ENCODE measurements at regions not wholly inside any gene's neighbourhood (a gene's known extent, or its start where the extent isn't known, plus 50 kb on each side); places are given as distances from the start of the nearest gene placed in this dataset.
"Not testable (repeated sequence)": the region's sequence is repeated elsewhere in the genome, so short reads cannot be mapped to it uniquely, and the experiment has no call there.

DNA sequence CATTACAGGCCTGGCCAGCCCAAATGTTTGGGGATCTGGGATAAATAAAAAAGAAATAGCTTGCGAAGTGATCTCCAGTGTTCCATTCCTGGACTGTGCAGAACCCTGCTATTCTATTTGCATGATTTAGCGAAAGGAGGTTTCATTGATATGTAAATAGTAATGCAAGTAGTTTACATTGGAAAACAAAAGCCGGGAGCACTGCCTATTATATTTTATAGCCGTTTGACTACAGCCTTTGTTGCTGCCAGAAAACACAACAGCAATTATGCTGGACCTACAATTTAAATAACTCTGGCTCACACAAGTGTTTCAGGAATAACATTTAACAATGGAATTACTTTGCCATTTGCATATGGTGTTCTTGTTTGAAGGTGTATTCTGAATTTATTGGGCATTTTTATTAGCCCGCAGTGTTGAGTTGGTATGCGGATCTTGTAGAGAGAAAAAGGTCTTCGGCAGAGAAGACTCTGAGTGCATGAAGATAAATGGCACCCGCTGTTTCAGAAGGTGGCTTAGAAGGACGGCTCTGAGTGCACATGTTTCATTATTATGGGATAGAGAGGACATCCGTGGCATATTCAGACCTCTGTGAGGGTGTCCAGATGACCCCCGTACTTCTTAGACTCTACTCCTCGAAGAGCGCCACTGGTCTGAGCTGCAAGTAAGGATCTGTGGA, 315.0 kb downstream of the BRD1 start:
- no peak for TF ChIP-seq EP300 (IDR thresholded peaks at IDR 0.05)
- TF ChIP-seq, protein P1, sequence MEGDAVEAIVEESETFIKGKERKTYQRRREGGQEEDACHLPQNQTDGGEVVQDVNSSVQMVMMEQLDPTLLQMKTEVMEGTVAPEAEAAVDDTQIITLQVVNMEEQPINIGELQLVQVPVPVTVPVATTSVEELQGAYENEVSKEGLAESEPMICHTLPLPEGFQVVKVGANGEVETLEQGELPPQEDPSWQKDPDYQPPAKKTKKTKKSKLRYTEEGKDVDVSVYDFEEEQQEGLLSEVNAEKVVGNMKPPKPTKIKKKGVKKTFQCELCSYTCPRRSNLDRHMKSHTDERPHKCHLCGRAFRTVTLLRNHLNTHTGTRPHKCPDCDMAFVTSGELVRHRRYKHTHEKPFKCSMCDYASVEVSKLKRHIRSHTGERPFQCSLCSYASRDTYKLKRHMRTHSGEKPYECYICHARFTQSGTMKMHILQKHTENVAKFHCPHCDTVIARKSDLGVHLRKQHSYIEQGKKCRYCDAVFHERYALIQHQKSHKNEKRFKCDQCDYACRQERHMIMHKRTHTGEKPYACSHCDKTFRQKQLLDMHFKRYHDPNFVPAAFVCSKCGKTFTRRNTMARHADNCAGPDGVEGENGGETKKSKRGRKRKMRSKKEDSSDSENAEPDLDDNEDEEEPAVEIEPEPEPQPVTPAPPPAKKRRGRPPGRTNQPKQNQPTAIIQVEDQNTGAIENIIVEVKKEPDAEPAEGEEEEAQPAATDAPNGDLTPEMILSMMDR (IDR thresholded peaks at IDR 0.05), result no peak
- no peak for TF ChIP-seq POLR2A (IDR thresholded peaks at IDR 0.05)
- DNase-seq, result no peak
- Histone ChIP-seq H3K27ac (no peak overlapping the region), H3K36me3 (no peaks in the 10 kb centered on the region), H3K27me3 (no peaks in the 10 kb centered on the region), H3K4me1 (ENCODE audit: insufficient read depth) (no peaks in the 10 kb centered on the region), H3K4me3 (no peak overlapping the region), H3K9me3 (no peaks in the 10 kb centered on the region)
- intact Hi-C loops (cut with DNase I), result no loop called here
- 62 to 69% (median 62%) methylated on average over 13 of the region's 13 CpGs for WGBS, 3 donors

DNA sequence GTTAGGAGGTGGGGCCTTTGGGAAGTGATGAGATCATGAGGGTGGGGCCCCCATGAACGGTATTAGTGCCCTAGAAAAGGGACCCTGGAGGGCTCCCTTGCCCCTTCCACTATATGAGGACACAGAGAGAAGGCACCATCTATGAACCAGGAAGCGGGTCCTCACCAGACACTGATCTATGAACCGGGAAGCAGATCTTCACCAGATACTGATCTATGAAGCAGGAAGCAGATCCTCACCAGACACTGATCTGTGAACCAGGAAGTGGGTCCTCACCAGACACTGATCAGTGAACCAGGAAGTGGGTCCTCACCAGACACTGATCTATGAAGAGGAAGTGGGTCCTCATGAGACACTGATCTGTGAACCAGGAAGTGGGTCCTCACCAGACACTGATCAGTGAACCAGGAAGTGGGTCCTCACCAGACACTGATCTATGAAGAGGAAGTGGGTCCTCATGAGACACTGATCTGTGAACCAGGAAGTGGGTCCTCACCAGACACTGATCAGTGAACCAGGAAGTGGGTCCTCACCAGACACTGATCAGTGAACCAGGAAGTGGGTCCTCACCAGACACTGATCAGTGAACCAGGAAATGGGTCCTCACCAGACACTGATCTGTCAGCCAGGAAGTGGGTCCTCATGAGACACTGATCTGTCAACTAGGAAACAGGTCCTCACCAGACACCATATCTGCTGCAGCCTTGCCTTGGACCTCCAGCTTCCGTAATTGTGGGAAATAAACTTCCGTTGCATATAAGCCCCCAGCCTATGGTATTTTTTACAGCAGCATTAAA, 316.1 kb downstream of the BRD1 start:
- intact Hi-C loops (cut with DNase I); H3K4me1 ChIP-seq (ENCODE audit: insufficient read depth); H3K4me3 ChIP-seq; H3K9me3 ChIP-seq; H3K36me3 ChIP-seq; H3K27ac ChIP-seq; DNase-seq; H3K27me3 ChIP-seq: not testable (repeated sequence)
- 90 to 95% (median 94%) methylated on average over 5 of the region's 5 CpGs for WGBS, 3 donors

DNA sequence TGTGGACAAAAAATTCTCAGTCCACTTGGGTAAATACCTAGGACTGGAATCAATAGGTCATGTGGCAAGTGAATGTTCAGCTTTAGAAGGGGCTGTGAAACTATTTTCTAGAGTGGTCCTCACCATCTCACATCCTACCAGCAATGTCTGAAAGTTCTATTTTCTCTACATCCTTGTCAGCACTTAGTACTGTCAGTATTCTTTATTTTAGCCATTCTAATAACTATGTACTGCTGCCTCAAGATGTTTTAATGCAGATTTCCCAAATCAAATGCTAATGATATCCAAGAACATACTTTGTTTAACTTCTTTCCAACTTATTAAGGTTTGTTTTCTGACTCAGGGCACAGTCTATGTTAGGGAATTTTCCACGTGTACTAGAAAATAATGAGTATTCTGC, 317.0 kb downstream of the BRD1 start:
- DNase-seq, result no peak
- Histone ChIP-seq H3K4me1 (ENCODE audit: insufficient read depth) (no peaks in the 10 kb centered on the region), H3K36me3 (no peaks in the 10 kb centered on the region), H3K27me3 (no peaks in the 10 kb centered on the region), H3K4me3 (no peak overlapping the region), H3K9me3 (no peaks in the 10 kb centered on the region), H3K27ac (no peak overlapping the region)
- TF ChIP-seq, protein P1 (IDR thresholded peaks at IDR 0.05), result no peak
- no peak for TF ChIP-seq EP300 (IDR thresholded peaks at IDR 0.05)
- TF ChIP-seq POLR2A (IDR thresholded peaks at IDR 0.05), result no peak
- intact Hi-C loops (cut with DNase I), result no loop called here
- WGBS, 3 donors, result 65 to 85% (median 79%) methylated on average over 1 of the region's 1 CpG

DNA sequence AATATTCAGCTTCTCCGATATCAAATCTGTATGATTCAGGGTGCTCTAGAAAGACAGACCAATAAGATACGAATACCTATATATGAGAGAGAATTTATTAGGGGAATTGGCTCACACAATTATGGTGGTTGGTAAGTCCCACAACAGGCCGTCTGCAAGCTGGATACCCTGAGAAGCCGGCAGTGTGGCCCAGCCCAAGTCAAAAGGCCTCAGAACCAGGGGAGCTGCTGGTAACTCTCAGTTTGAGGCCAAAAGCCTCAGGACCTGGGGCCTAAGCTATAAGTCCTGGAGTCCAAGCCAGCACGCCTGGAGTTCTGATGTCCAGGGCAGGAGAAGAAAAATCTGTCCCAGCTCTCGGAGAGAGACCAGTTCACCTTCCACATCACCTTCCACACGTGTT, 318.7 kb downstream of the BRD1 start:
- no peak overlapping the region for H3K4me3 ChIP-seq
- H3K4me1 ChIP-seq (ENCODE audit: insufficient read depth), result no peaks in the 10 kb centered on the region
- no peak for DNase-seq
- no peak overlapping the region for H3K27ac ChIP-seq
- no peaks in the 10 kb centered on the region for H3K9me3 ChIP-seq
- no peaks in the 10 kb centered on the region for H3K27me3 ChIP-seq
- no peaks in the 10 kb centered on the region for H3K36me3 ChIP-seq
- whole genome bisulfite sequencing, 3 donors, result 85 to 89% (median 86%) methylated on average over 7 of the region's 7 CpGs
- TF ChIP-seq EP300 (IDR thresholded peaks at IDR 0.05) (no peak), POLR2A (IDR thresholded peaks at IDR 0.05) (no peak)
- TF ChIP-seq, protein P1 (IDR thresholded peaks at IDR 0.05), result no peak
- intact Hi-C loops (cut with DNase I), result no loop called here

DNA sequence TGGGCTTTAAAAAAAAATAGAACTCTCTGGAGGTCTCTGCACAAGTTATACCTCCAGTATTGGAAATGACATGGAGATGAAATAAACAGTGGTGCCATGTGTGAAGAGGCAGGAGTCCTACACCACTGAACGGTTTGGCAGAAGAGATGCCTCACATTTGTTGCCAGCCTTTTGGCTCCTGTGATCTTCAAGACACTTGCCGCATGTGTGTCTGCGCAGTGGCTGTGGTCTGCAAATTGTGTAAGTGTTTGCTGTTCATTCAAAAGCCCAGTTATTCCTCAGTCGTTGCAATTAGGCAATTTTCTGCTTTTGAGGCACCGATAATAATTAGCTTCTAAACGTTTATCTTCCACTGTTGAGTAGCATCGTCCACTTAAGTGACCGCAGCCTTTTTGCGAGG, 319.1 kb downstream of the BRD1 start:
- WGBS, 3 donors, result 87 to 90% (median 88%) methylated on average over 9 of the region's 9 CpGs
- H3K27me3 ChIP-seq, result no peaks in the 10 kb centered on the region
- no peaks in the 10 kb centered on the region for H3K36me3 ChIP-seq
- no peak overlapping the region for H3K27ac ChIP-seq
- no peak for DNase-seq
- TF ChIP-seq, protein P1 (IDR thresholded peaks at IDR 0.05), result no peak
- TF ChIP-seq POLR2A (IDR thresholded peaks at IDR 0.05) (no peak), EP300 (IDR thresholded peaks at IDR 0.05) (no peak)
- no peaks in the 10 kb centered on the region for H3K9me3 ChIP-seq
- intact Hi-C loops (cut with DNase I), result no loop called here
- H3K4me3 ChIP-seq, result no peak overlapping the region
- H3K4me1 ChIP-seq (ENCODE audit: insufficient read depth), result no peaks in the 10 kb centered on the region
